ENCODE measurements at regions not wholly inside any gene's neighbourhood (a gene's known extent, or its start where the extent isn't known, plus 50 kb on each side); places are given as distances from the start of the nearest gene placed in this dataset.

DNA sequence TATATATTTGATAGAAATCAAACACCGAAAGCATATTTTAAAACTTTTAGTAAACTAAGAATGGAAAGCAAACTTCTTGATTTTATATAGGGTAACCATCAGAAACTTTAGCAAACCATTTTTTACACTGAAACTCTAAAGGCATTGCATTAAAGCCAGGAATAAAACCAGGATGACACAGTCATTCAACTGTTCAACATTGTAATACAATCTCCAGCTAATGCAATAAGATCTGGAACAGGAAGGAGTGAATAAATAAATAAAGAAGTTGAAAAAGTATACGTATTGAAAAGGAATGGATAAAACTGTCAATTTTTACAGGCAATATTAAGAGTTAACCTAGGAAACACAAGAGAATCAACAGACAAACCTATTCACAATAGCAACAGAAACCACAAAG, 181.9 kb upstream of the TTC14 start:
- no peak for ATAC-seq (ENCODE audit: low read depth)
- H3K27me3 Mint-ChIP-seq = no peaks in the 10 kb centered on the region
- no peaks in the 10 kb centered on the region for H4K20me1 ChIP-seq (ENCODE audit: control insufficient read depth, insufficient read depth, low read length, poor library complexity, severe bottlenecking)
- no peak overlapping the region for H3K4me2 ChIP-seq (replicated peaks; ENCODE audit: low read depth, low read length, poor library complexity, severe bottlenecking)
- ChIA-PET POLR2A (no interaction called here), CTCF (no interaction called here)
- H3K79me2 ChIP-seq (ENCODE audit: control insufficient read depth, insufficient read depth, low read length) = no peaks in the 10 kb centered on the region
- no peak overlapping the region for H3K27ac ChIP-seq (ENCODE audit: low read length in 2 of 2)
- no peaks in the 10 kb centered on the region for H3K4me1 Mint-ChIP-seq
- H3K27ac Mint-ChIP-seq = no peak overlapping the region
- no peaks in the 10 kb centered on the region for H3K27me3 ChIP-seq (replicated peaks in 1 of 4; ENCODE audit: control extremely low read depth in 1 of 4, control insufficient read depth in 3 of 4, insufficient read depth in 4 of 4, low read length in 3 of 4)
- H3K36me3 ChIP-seq (replicated peaks in 1 of 2; ENCODE audit: control extremely low read depth in 1 of 2, control insufficient read depth in 1 of 2, extremely low read depth in 1 of 2, insufficient read depth in 2 of 2, low read length in 1 of 2) = no peaks in the 10 kb centered on the region
- no peak overlapping the region for H3K9ac ChIP-seq (ENCODE audit: low read length)
- H3K4me1 ChIP-seq (ENCODE audit: control insufficient read depth in 2 of 2, insufficient read depth in 2 of 2, low read length in 2 of 2) = no peaks in the 10 kb centered on the region
- intact Hi-C loops (cut with micrococcal nuclease) = no loop called here
- no CpG with 5 or more reads among the region's 2 CpGs for WGBS (ENCODE audit: insufficient coverage)
- TF ChIP-seq, protein P1, sequence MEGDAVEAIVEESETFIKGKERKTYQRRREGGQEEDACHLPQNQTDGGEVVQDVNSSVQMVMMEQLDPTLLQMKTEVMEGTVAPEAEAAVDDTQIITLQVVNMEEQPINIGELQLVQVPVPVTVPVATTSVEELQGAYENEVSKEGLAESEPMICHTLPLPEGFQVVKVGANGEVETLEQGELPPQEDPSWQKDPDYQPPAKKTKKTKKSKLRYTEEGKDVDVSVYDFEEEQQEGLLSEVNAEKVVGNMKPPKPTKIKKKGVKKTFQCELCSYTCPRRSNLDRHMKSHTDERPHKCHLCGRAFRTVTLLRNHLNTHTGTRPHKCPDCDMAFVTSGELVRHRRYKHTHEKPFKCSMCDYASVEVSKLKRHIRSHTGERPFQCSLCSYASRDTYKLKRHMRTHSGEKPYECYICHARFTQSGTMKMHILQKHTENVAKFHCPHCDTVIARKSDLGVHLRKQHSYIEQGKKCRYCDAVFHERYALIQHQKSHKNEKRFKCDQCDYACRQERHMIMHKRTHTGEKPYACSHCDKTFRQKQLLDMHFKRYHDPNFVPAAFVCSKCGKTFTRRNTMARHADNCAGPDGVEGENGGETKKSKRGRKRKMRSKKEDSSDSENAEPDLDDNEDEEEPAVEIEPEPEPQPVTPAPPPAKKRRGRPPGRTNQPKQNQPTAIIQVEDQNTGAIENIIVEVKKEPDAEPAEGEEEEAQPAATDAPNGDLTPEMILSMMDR (IDR thresholded peaks at IDR 0.05) = no peak
- TF ChIP-seq EZH2 (IDR thresholded peaks at IDR 0.05; ENCODE audit: borderline replicate concordance, insufficient read depth, low read depth, low read length, poor library complexity, severe bottlenecking) = no peak
- H2AFZ ChIP-seq (ENCODE audit: insufficient read depth, low read depth, low read length, poor library complexity, severe bottlenecking) = no peak overlapping the region
- H3K4me3 ChIP-seq (ENCODE audit: control extremely low read depth in 1 of 5, extremely low read depth in 1 of 5, insufficient read depth in 1 of 5, low read depth in 2 of 5, low read length in 4 of 5) = no peak overlapping the region
- no peak overlapping the region for H3K4me3 Mint-ChIP-seq
- peaks cover 2% of the 10 kb centered on the region for H3K9me3 Mint-ChIP-seq (ENCODE audit: insufficient read depth)
- no peaks in the 10 kb centered on the region for H3K9me3 ChIP-seq (ENCODE audit: control extremely low read depth in 1 of 3, control insufficient read depth in 2 of 3, insufficient read depth in 1 of 3, low read length in 2 of 3)
- no peak for DNase-seq

GRCh38 chr3:180420804-180421203, 181.2 kb upstream of the TTC14 start:
- ATAC-seq (ENCODE audit: low read depth) = no peak
- no peak overlapping the region for H3K9ac ChIP-seq (ENCODE audit: low read length)
- CTCF ChIA-PET = no interaction called here
- H3K4me2 ChIP-seq (replicated peaks; ENCODE audit: low read depth, low read length, poor library complexity, severe bottlenecking) = no peak overlapping the region
- DNase-seq = no peak
- no peak overlapping the region for H3K27ac Mint-ChIP-seq
- H4K20me1 ChIP-seq (ENCODE audit: control insufficient read depth, insufficient read depth, low read length, poor library complexity, severe bottlenecking) = no peaks in the 10 kb centered on the region
- H3K9me3 Mint-ChIP-seq (ENCODE audit: insufficient read depth) = peaks cover 2% of the 10 kb centered on the region
- TF ChIP-seq EZH2 (IDR thresholded peaks at IDR 0.05; ENCODE audit: borderline replicate concordance, insufficient read depth, low read depth, low read length, poor library complexity, severe bottlenecking) = no peak
- TF ChIP-seq, protein P1 (IDR thresholded peaks at IDR 0.05) = no peak
- no peaks in the 10 kb centered on the region for H3K79me2 ChIP-seq (ENCODE audit: control insufficient read depth, insufficient read depth, low read length)
- H3K4me3 Mint-ChIP-seq = no peak overlapping the region
- intact Hi-C loops (cut with micrococcal nuclease) = no loop called here
- no peaks in the 10 kb centered on the region for H3K27me3 Mint-ChIP-seq
- no peaks in the 10 kb centered on the region for H3K9me3 ChIP-seq (ENCODE audit: control extremely low read depth in 1 of 3, control insufficient read depth in 2 of 3, insufficient read depth in 1 of 3, low read length in 2 of 3)
- no peak overlapping the region for H3K4me3 ChIP-seq (ENCODE audit: control extremely low read depth in 1 of 5, extremely low read depth in 1 of 5, insufficient read depth in 1 of 5, low read depth in 2 of 5, low read length in 4 of 5)
- H3K4me1 Mint-ChIP-seq = no peaks in the 10 kb centered on the region
- H3K4me1 ChIP-seq (ENCODE audit: control insufficient read depth in 2 of 2, insufficient read depth in 2 of 2, low read length in 2 of 2) = no peaks in the 10 kb centered on the region
- no CpG with 5 or more reads among the region's 2 CpGs for WGBS (ENCODE audit: insufficient coverage)
- H3K36me3 ChIP-seq (replicated peaks in 1 of 2; ENCODE audit: control extremely low read depth in 1 of 2, control insufficient read depth in 1 of 2, extremely low read depth in 1 of 2, insufficient read depth in 2 of 2, low read length in 1 of 2) = no peaks in the 10 kb centered on the region
- no peak overlapping the region for H3K27ac ChIP-seq (ENCODE audit: low read length in 2 of 2)
- no peaks in the 10 kb centered on the region for H3K27me3 ChIP-seq (replicated peaks in 1 of 4; ENCODE audit: control extremely low read depth in 1 of 4, control insufficient read depth in 3 of 4, insufficient read depth in 4 of 4, low read length in 3 of 4)
- POLR2A ChIA-PET = no interaction called here
- H2AFZ ChIP-seq (ENCODE audit: insufficient read depth, low read depth, low read length, poor library complexity, severe bottlenecking) = no peak overlapping the region
